Ovary (tissue), 7 donors: ENCODE measurements at regions not wholly inside any gene's neighbourhood (a gene's known extent, or its start where the extent isn't known, plus 50 kb on each side); places are given as distances from the start of the nearest gene placed in this dataset.

ENCODE experiments used
- DNase-seq, 5 donors: peaks; one replicate each; pipeline ENCODE4 v3.0.0-alpha.2; 2019 to 2020
- H3K27ac ChIP-seq, 2 donors: fragments of 200-600 bp; one replicate each; pipeline versions ENCODE4 v1.5.1 to v1.8.0; 2019 to 2022
- H3K27me3 ChIP-seq: fragments of 200-600 bp; one replicate; pipeline ENCODE4 v1.8.0; 2022
- H3K36me3 ChIP-seq: fragments of 200-600 bp; sonication (generic); one replicate; pipeline ENCODE4 v1.5.1; 2019
- H3K4me1 ChIP-seq: one replicate; pipeline ENCODE4 v1.8.1; 2013; ENCODE audit warnings: mild to moderate bottlenecking, moderate library complexity; ENCODE audit not compliant: insufficient read depth
- H3K4me3 ChIP-seq: fragments of 200-600 bp; sonication (generic); one replicate; pipeline ENCODE4 v1.5.1; 2017
- H3K9me3 ChIP-seq, 2 donors: fragments of 200-600 bp in 1 of 2; sonication (generic) in 1 of 2; one replicate each; pipeline versions ENCODE4 v1.5.1 to v1.8.1; 2013 to 2019; ENCODE audit warnings: mild to moderate bottlenecking in 1 of 2, moderate library complexity in 1 of 2
- CTCF ChIP-seq, 3 donors: fragments of 450-650 bp in 2 of 3; fragments of 200-600 bp in 1 of 3; IDR thresholded peaks; one replicate each; pipeline versions ENCODE4 v1.5.1 to v1.8.0; 2016 to 2022; ENCODE audit warnings: antibody characterized with exemption in 3 of 3, mild to moderate bottlenecking in 1 of 3
- EP300 ChIP-seq: sonication (generic); formaldehyde crosslinking; IDR thresholded peaks from one replicate; pipeline ENCODE4 v1.6.1; 2017; ENCODE audit warnings: antibody characterized with exemption
- POLR2A ChIP-seq: fragments of 450-650 bp; IDR thresholded peaks from one replicate; pipeline ENCODE4 v1.6.1; 2017; ENCODE audit warnings: antibody characterized with exemption, mild to moderate bottlenecking, moderate library complexity
- WGBS, 3 donors: extraction: QIAGEN DNeasy Blood & Tissue Kit in 1 of 3; methylation state at CpG; one replicate each; pipeline versions ENCODE4 v1.1.5 to v1.1.7; 2013 to 2017; 5-methylcytosine and 5-hydroxymethylcytosine counted together
- intact Hi-C, 4 donors: fragments of 100-400 bp; cut with DNase I; formaldehyde crosslinking; loops; one replicate each; pipeline versions ENCODE4 v1.11.0 to v1.15.1; 2022 to 2023
- donor health status: DM: no; HTN: no; CAD: no; lungs with moderate emphysema.
- donor health status: DM: no; HTN: no; CAD: no.
- donor health status: Bipolar disorder and iron deficiency.
- donor health status: DM: no; HTN: no; CAD: no.
- donor health status: DM: yes; HTN: yes; CAD: no.

GRCh38 chr11:116535120-116535519 is 237.7 kb downstream of the BUD13 start:
- WGBS, 3 donors = 79 to 83% (median 81%) methylated on average over 9 of the region's 9 CpGs
- TF ChIP-seq POLR2A = no peak
- no peak for TF ChIP-seq CTCF (IDR thresholded peaks at IDR 0.05)
- no peak for TF ChIP-seq EP300
- Histone ChIP-seq H3K4me1 (no peaks in the 10 kb centered on the region), H3K9me3 (peaks cover 0 to 4% of the 10 kb centered on the region in 2 donors), H3K27me3 (no peaks in the 10 kb centered on the region), H3K4me3 (no peak overlapping the region), H3K27ac (no peak overlapping the region), H3K36me3 (no peaks in the 10 kb centered on the region)
- no peak for DNase-seq
- intact Hi-C loops = no loop called here

- Histone ChIP-seq H3K4me1 (no peaks in the 10 kb centered on the region), H3K36me3 (no peaks in the 10 kb centered on the region), H3K4me3 (no peak overlapping the region), H3K27ac (no peak overlapping the region), H3K27me3 (no peaks in the 10 kb centered on the region), H3K9me3 (peaks cover 0 to 4% of the 10 kb centered on the region in 2 donors)
- no peak for DNase-seq
- intact Hi-C loops = no loop called here
- TF ChIP-seq CTCF (IDR thresholded peaks at IDR 0.05) = no peak
- TF ChIP-seq EP300 = no peak
- no peak for TF ChIP-seq POLR2A
- 67 to 69% (median 67%) methylated on average over 14 of the region's 14 CpGs for WGBS, 3 donors
These were observed 238.4 kb downstream of the BUD13 start for GRCh38 chr11:116534270-116534975.

- Histone ChIP-seq H3K4me1 (no peaks in the 10 kb centered on the region), H3K36me3 (no peaks in the 10 kb centered on the region), H3K27me3 (no peaks in the 10 kb centered on the region), H3K27ac (no peak overlapping the region), H3K4me3 (no peak overlapping the region), H3K9me3 (peaks cover 0 to 4% of the 10 kb centered on the region in 2 donors)
- TF ChIP-seq EP300 = no peak
- no peak for TF ChIP-seq POLR2A
- no peak for TF ChIP-seq CTCF (IDR thresholded peaks at IDR 0.05)
- no peak for DNase-seq
- 47 to 55% (median 52%) methylated on average over 11 of the region's 11 CpGs for WGBS, 3 donors
- intact Hi-C loops = no loop called here
These were observed 239.5 kb downstream of the BUD13 start for GRCh38 chr11:116533186-116533825.

- TF ChIP-seq EP300 (no peak), CTCF (IDR thresholded peaks at IDR 0.05) (no peak), POLR2A (no peak)
- Histone ChIP-seq H3K4me1 (no peaks in the 10 kb centered on the region), H3K4me3 (no peak overlapping the region), H3K27me3 (no peaks in the 10 kb centered on the region), H3K36me3 (no peaks in the 10 kb centered on the region), H3K27ac (no peak overlapping the region), H3K9me3 (peaks cover 0 to 4% of the 10 kb centered on the region in 2 donors)
- 88 to 92% (median 90%) methylated on average over 8 of the region's 8 CpGs for WGBS, 3 donors
- intact Hi-C loops = no loop called here
- no peak for DNase-seq
These were observed 240.7 kb downstream of the BUD13 start for GRCh38 chr11:116532066-116532465.
